Osteoblast (primary cell): ENCODE measurements at regions not wholly inside any gene's neighbourhood (a gene's known extent, or its start where the extent isn't known, plus 50 kb on each side); places are given as distances from the start of the nearest gene placed in this dataset.

ENCODE experiments used
- DNase-seq: peaks from one replicate; pipeline ENCODE4 v3.0.0; 2011; ENCODE audit warnings: low spot score, mixed read lengths; ENCODE audit not compliant: insufficient read length; ENCODE audit errors: missing footprints
- H2AFZ ChIP-seq: 2 replicates; pipeline ENCODE4 v1.6.0; 2011; ENCODE audit warnings: mild to moderate bottlenecking, low read length
- H3K27ac ChIP-seq: 2 replicates; pipeline ENCODE4 v1.5.1; 2011; ENCODE audit warnings: mild to moderate bottlenecking, low read depth, low read length, moderate library complexity
- H3K27me3 ChIP-seq: 2 replicates; pipeline ENCODE4 v1.6.0; 2012; ENCODE audit warnings: mild to moderate bottlenecking, control low read depth, inconsistent platforms, low read length, moderate library complexity; ENCODE audit not compliant: insufficient read depth
- H3K36me3 ChIP-seq: 2 replicates; pipeline ENCODE4 v1.5.1; 2011; ENCODE audit warnings: mild to moderate bottlenecking, low read length, control low read depth, moderate library complexity; ENCODE audit not compliant: insufficient read depth
- H3K4me1 ChIP-seq: 2 replicates; pipeline ENCODE4 v1.5.1; 2011; ENCODE audit warnings: mild to moderate bottlenecking, low read length, control low read depth, moderate library complexity; ENCODE audit not compliant: insufficient read depth
- H3K4me2 ChIP-seq: 2 replicates; pipeline ENCODE4 v1.6.0; 2011; ENCODE audit warnings: mild to moderate bottlenecking, low read length; ENCODE audit not compliant: insufficient read depth
- H3K4me3 ChIP-seq: fragments of 200-600 bp; sonication (generic); 3 replicates; pipeline ENCODE4 v1.5.1; 2012; ENCODE audit warnings: mild to moderate bottlenecking, low read length, inconsistent platforms; ENCODE audit not compliant: insufficient read depth
- H3K79me2 ChIP-seq: 2 replicates; pipeline ENCODE4 v1.6.0; 2012; ENCODE audit warnings: mild to moderate bottlenecking, low read length, control low read depth, inconsistent platforms; ENCODE audit not compliant: insufficient read depth
- H3K9me3 ChIP-seq: 2 replicates; pipeline ENCODE4 v1.5.1; 2011; ENCODE audit warnings: low read depth, low read length, control low read depth
- H4K20me1 ChIP-seq: 2 replicates; pipeline ENCODE4 v1.6.0; 2012; ENCODE audit warnings: mild to moderate bottlenecking, low read length, control low read depth; ENCODE audit not compliant: insufficient read depth
- TF ChIP-seq, protein P1 (sequence below): IDR thresholded peaks from 2 replicates; pipeline ENCODE4 v1.5.1; 2011; ENCODE audit warnings: mild to moderate bottlenecking, low read depth, low read length, moderate library complexity; ENCODE audit errors: extremely low read depth

GRCh38 chr3:191997579-191998268 is 536.8 kb downstream of the PYDC2 start:
- no peaks in the 10 kb centered on the region for H3K79me2 ChIP-seq
- no peaks in the 10 kb centered on the region for H3K9me3 ChIP-seq
- no peaks in the 10 kb centered on the region for H3K27me3 ChIP-seq
- no peak overlapping the region for H2AFZ ChIP-seq
- H3K4me2 ChIP-seq = no peak overlapping the region
- H3K4me1 ChIP-seq = no peaks in the 10 kb centered on the region
- TF ChIP-seq, protein P1, sequence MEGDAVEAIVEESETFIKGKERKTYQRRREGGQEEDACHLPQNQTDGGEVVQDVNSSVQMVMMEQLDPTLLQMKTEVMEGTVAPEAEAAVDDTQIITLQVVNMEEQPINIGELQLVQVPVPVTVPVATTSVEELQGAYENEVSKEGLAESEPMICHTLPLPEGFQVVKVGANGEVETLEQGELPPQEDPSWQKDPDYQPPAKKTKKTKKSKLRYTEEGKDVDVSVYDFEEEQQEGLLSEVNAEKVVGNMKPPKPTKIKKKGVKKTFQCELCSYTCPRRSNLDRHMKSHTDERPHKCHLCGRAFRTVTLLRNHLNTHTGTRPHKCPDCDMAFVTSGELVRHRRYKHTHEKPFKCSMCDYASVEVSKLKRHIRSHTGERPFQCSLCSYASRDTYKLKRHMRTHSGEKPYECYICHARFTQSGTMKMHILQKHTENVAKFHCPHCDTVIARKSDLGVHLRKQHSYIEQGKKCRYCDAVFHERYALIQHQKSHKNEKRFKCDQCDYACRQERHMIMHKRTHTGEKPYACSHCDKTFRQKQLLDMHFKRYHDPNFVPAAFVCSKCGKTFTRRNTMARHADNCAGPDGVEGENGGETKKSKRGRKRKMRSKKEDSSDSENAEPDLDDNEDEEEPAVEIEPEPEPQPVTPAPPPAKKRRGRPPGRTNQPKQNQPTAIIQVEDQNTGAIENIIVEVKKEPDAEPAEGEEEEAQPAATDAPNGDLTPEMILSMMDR = no peak
- no peak for DNase-seq
- H3K27ac ChIP-seq = no peak overlapping the region
- no peak overlapping the region for H3K4me3 ChIP-seq
- H3K36me3 ChIP-seq = no peaks in the 10 kb centered on the region
- no peaks in the 10 kb centered on the region for H4K20me1 ChIP-seq

- Histone ChIP-seq H3K27me3 (no peaks in the 10 kb centered on the region), H3K79me2 (no peaks in the 10 kb centered on the region), H3K27ac (no peak overlapping the region), H3K4me2 (no peak overlapping the region), H2AFZ (no peak overlapping the region), H3K9me3 (no peaks in the 10 kb centered on the region), H3K4me1 (no peaks in the 10 kb centered on the region), H3K4me3 (no peak overlapping the region), H3K36me3 (no peaks in the 10 kb centered on the region), H4K20me1 (no peaks in the 10 kb centered on the region)
- no peak for DNase-seq
- TF ChIP-seq, protein P1 = no peak
Measured at GRCh38 chr3:192001218-192001617, 540.3 kb downstream of the PYDC2 start.

DNA sequence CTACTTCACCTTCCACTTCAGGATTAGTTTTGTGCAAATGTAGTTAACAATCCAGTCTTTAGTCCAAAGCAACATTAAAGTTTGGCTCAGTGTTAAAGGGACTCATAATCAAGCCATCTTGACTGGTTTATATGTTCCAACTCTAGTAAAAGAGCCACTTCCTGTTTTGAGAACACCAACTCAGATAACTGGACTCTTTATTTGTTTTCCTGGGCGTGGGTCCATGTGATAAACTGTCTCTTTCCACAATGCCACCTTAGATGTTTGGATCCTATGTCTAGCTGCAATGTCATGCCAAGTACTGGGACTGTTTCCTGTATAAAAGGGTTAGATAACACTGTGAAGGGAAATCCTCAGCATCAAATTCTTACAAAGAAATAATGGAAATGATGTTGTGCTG is 545.0 kb downstream of the PYDC2 start:
- Histone ChIP-seq H3K27ac (no peak overlapping the region), H3K9me3 (no peaks in the 10 kb centered on the region), H3K79me2 (no peaks in the 10 kb centered on the region), H3K27me3 (no peaks in the 10 kb centered on the region), H4K20me1 (no peaks in the 10 kb centered on the region), H3K4me2 (no peak overlapping the region), H3K4me1 (no peaks in the 10 kb centered on the region), H2AFZ (no peak overlapping the region), H3K4me3 (no peak overlapping the region), H3K36me3 (no peaks in the 10 kb centered on the region)
- DNase-seq = no peak
- TF ChIP-seq, protein P1 = no peak

DNA sequence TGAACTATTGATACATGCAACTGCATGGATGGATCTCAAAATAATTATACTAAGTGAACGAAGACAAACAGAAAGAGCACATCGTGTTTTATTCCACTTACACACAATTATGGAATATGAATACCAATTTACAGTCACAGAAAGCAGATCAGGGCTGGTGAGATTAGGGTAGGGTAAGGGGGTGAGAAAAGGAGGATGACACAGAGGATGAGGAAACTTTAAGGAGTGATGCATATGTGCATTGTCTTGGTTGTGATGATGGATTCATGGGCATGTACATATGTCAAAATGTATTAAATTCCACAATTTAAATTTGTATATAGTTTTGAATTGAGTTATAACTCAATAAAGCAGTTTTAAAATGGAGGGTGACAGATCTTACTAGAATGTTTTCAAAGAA is 548.9 kb downstream of the PYDC2 start:
- H3K36me3 ChIP-seq = no peaks in the 10 kb centered on the region
- no peaks in the 10 kb centered on the region for H3K9me3 ChIP-seq
- H3K27ac ChIP-seq = no peak overlapping the region
- H3K4me1 ChIP-seq = no peaks in the 10 kb centered on the region
- no peaks in the 10 kb centered on the region for H3K27me3 ChIP-seq
- H3K4me2 ChIP-seq = no peak overlapping the region
- H4K20me1 ChIP-seq = no peaks in the 10 kb centered on the region
- H2AFZ ChIP-seq = no peak overlapping the region
- TF ChIP-seq, protein P1 = no peak
- H3K79me2 ChIP-seq = no peaks in the 10 kb centered on the region
- H3K4me3 ChIP-seq = no peak overlapping the region
- no peak for DNase-seq
